COLO829 (cell line): ENCODE measurements at regions not wholly inside any gene's neighbourhood (a gene's known extent, or its start where the extent isn't known, plus 50 kb on each side); places are given as distances from the start of the nearest gene placed in this dataset.

Experiments
- DNase-seq: peaks from one replicate; pipeline ENCODE4 v3.0.0; 2012; ENCODE audit warnings: low spot score

GRCh38 chr3:106703524-106703923 is 673.7 kb upstream of the CCDC54 start:
- DNase-seq, result no peak

- DNase-seq, result no peak
These were observed 669.9 kb upstream of the CCDC54 start for GRCh38 chr3:106707347-106707746.

GRCh38 chr3:106710596-106710995 is 666.6 kb upstream of the CCDC54 start:
- DNase-seq, result no peak

- DNase-seq, result no peak
These were observed 665.6 kb upstream of the CCDC54 start for GRCh38 chr3:106711650-106712049.

GRCh38 chr3:106714400-106714799 is 662.8 kb upstream of the CCDC54 start:
- no peak for DNase-seq

- DNase-seq, result no peak
These were observed 662.0 kb upstream of the CCDC54 start for GRCh38 chr3:106715286-106715685.

GRCh38 chr3:106717178-106717780 is 660.0 kb upstream of the CCDC54 start:
- DNase-seq, result no peak

GRCh38 chr3:106719077-106719476 is 658.2 kb upstream of the CCDC54 start:
- DNase-seq, result no peak

GRCh38 chr3:106719583-106719982 is 657.7 kb upstream of the CCDC54 start:
- no peak for DNase-seq

GRCh38 chr3:106720510-106720909 is 656.7 kb upstream of the CCDC54 start:
- DNase-seq, result no peak

GRCh38 chr3:106725566-106725965 is 651.7 kb upstream of the CCDC54 start:
- no peak for DNase-seq

GRCh38 chr3:106728315-106729098 is 648.7 kb upstream of the CCDC54 start:
- peak; percentile 7 for DNase-seq

- DNase-seq, result no peak
These were observed 647.8 kb upstream of the CCDC54 start for GRCh38 chr3:106729481-106729880.

GRCh38 chr3:106731230-106731629 is 646.0 kb upstream of the CCDC54 start:
- DNase-seq, result no peak

- DNase-seq, result no peak
These were observed 642.5 kb upstream of the CCDC54 start for GRCh38 chr3:106734712-106735111.

- no peak for DNase-seq
These were observed 640.0 kb upstream of the CCDC54 start for GRCh38 chr3:106737265-106737664.

- no peak for DNase-seq
These were observed 637.1 kb upstream of the CCDC54 start for GRCh38 chr3:106740116-106740515.

GRCh38 chr3:106745344-106746168 is 631.7 kb upstream of the CCDC54 start:
- no peak for DNase-seq

- DNase-seq, result no peak
These were observed 631.0 kb upstream of the CCDC54 start for GRCh38 chr3:106746286-106746685.

- DNase-seq, result no peak
These were observed 628.6 kb upstream of the CCDC54 start for GRCh38 chr3:106748472-106749262.

- no peak for DNase-seq
These were observed 627.1 kb upstream of the CCDC54 start for GRCh38 chr3:106750092-106750491.

GRCh38 chr3:106755336-106755735 is 621.9 kb upstream of the CCDC54 start:
- no peak for DNase-seq
